GM12878 (cell line): ENCODE measurements at regions not wholly inside any gene's neighbourhood (a gene's known extent, or its start where the extent isn't known, plus 50 kb on each side); places are given as distances from the start of the nearest gene placed in this dataset.

Source experiments
- ATAC-seq: fragments of 200-7000 bp; cut with Tn5 transposase; 3 replicates; pipeline ENCODE4 v1.9.1; 2020; ENCODE audit warnings: mild to moderate bottlenecking, moderate library complexity
- BruUV-seq: library from RNA; stranded (reverse); fragments of 400-500 nt; replicated peaks from 2 replicates; lab custom pipeline; 2021; lab: Mats Ljungman, UMichigan
- CTCF ChIA-PET: fragments of 300-600 bp; sonication (Branson Sonifier 250); formaldehyde crosslinking; extraction: SDS; loops from one replicate; lab custom pipeline; 2021; ENCODE audit warnings: inconsistent platforms; lab: Yijun Ruan, JAX
- POLR2A ChIA-PET: fragments of 350-600 bp; formaldehyde crosslinking; extraction: SDS; loops from one replicate; lab custom pipeline; 2021; ENCODE audit warnings: inconsistent platforms; lab: Charles Lee
- RAD21 ChIA-PET: fragments of 300-600 bp; sonication (Branson Sonifier 250); formaldehyde crosslinking; loops from one replicate; lab custom pipeline; 2023; ENCODE audit warnings: antibody characterized with exemption; ENCODE audit not compliant: unreplicated experiment; lab: Charles Lee
- SMC1A ChIA-PET: fragments of 300-600 bp; sonication (Branson Sonifier 250); formaldehyde crosslinking; loops from one replicate; lab custom pipeline; 2023; ENCODE audit not compliant: unreplicated experiment, uncharacterized antibody; lab: Charles Lee
- DNase-seq: peaks from one replicate; pipeline ENCODE4 v3.0.0-alpha.2; 2011; ENCODE audit warnings: low read depth, low spot score
- FAIRE-seq: peaks from 3 replicates; lab custom pipeline; 2011; peaks lifted over from hg19 to GRCh38; lab: Jason Lieb, UNC
- H2AFZ ChIP-seq: 2 replicates; pipeline ENCODE4 v1.6.0; 2011; ENCODE audit warnings: low read depth, low read length, control low read depth; ENCODE audit not compliant: control insufficient read depth
- H3K27ac ChIP-seq: 2 replicates; pipeline ENCODE4 v1.5.1; 2011; ENCODE audit warnings: control low read depth; ENCODE audit not compliant: control insufficient read depth, insufficient read depth
- H3K27me3 ChIP-seq, 2 experiments: replicated peaks in 1 of 2; 2 replicates each; pipeline versions ENCODE4 v1.6.0 to v1.6.1; 2011; ENCODE audit warnings: low read length in 1 of 2; ENCODE audit not compliant: control insufficient read depth in 2 of 2, insufficient read depth in 2 of 2
- H3K36me3 ChIP-seq, 2 experiments: 2 replicates each; pipeline ENCODE4 v1.5.1; 2011; ENCODE audit warnings: low read length in 1 of 2; ENCODE audit not compliant: control insufficient read depth in 2 of 2, insufficient read depth in 2 of 2
- H3K4me1 ChIP-seq: 2 replicates; pipeline ENCODE4 v1.6.1; 2011; ENCODE audit warnings: mild to moderate bottlenecking, low read length, moderate library complexity, mixed read lengths; ENCODE audit not compliant: control insufficient read depth, insufficient read depth
- H3K4me2 ChIP-seq: 2 replicates; pipeline ENCODE4 v1.6.0; 2011; ENCODE audit warnings: control low read depth; ENCODE audit not compliant: control insufficient read depth, insufficient read depth
- H3K4me3 ChIP-seq: fragments of 200-600 bp; sonication (generic); 2 replicates; pipeline ENCODE4 v1.5.1; 2016
- H3K79me2 ChIP-seq: 2 replicates; pipeline ENCODE4 v1.6.0; 2011; ENCODE audit warnings: low read length; ENCODE audit not compliant: control insufficient read depth, insufficient read depth
- H3K9ac ChIP-seq: 2 replicates; pipeline ENCODE4 v1.8.0; 2011; ENCODE audit warnings: low read length, control low read depth, mixed read lengths; ENCODE audit not compliant: control insufficient read depth, insufficient read depth
- H3K9me3 ChIP-seq: replicated peaks from 3 replicates; pipeline ENCODE4 v1.5.1; 2011; ENCODE audit warnings: mild to moderate bottlenecking, low read length; ENCODE audit not compliant: control insufficient read depth, insufficient read depth
- H4K20me1 ChIP-seq: 2 replicates; pipeline ENCODE4 v1.6.0; 2011; ENCODE audit not compliant: control insufficient read depth, insufficient read depth
- CHD4 ChIP-seq: fragments of 200-600 bp; sonication (generic); IDR thresholded peaks from 2 replicates; pipeline ENCODE4 v1.6.1; 2016; ENCODE audit warnings: mild to moderate bottlenecking
- ESRRA ChIP-seq: IDR thresholded peaks from 2 replicates; pipeline ENCODE4 v1.6.1; 2012; ENCODE audit warnings: mild to moderate bottlenecking, low read length, improper control_type of control experiment
- EZH2 ChIP-seq: IDR thresholded peaks from 2 replicates; pipeline ENCODE4 v1.6.1; 2012; ENCODE audit warnings: low read depth, mild to moderate bottlenecking, control low read depth, inconsistent platforms, low read length, borderline replicate concordance; ENCODE audit not compliant: control insufficient read depth
- FOXM1 ChIP-seq: IDR thresholded peaks from 2 replicates; pipeline ENCODE4 v1.6.1; 2012; ENCODE audit warnings: low read depth, mild to moderate bottlenecking, inconsistent platforms, low read length, moderate library complexity
- KDM1A ChIP-seq: fragments of 200-600 bp; sonication (generic); IDR thresholded peaks from 2 replicates; pipeline ENCODE4 v1.6.1; 2016; ENCODE audit warnings: borderline replicate concordance
- MEF2A ChIP-seq: IDR thresholded peaks from 2 replicates; pipeline ENCODE4 v1.6.1; 2011; ENCODE audit warnings: low read depth, mild to moderate bottlenecking, low read length, moderate library complexity; ENCODE audit not compliant: insufficient read depth
- PBX3 ChIP-seq: IDR thresholded peaks from 2 replicates; pipeline ENCODE4 v1.6.1; 2011; ENCODE audit warnings: mild to moderate bottlenecking, low read depth, low read length, moderate library complexity; ENCODE audit not compliant: insufficient replicate concordance
- POLR2A ChIP-seq: IDR thresholded peaks from 2 replicates; pipeline ENCODE4 v1.6.1; 2011; ENCODE audit warnings: low read depth, mild to moderate bottlenecking, low read length
- RAD21 ChIP-seq: IDR thresholded peaks from 2 replicates; pipeline ENCODE4 v1.6.1; 2011; ENCODE audit warnings: mild to moderate bottlenecking, low read depth, low read length, moderate library complexity; ENCODE audit not compliant: insufficient read depth
- RBBP5 ChIP-seq: fragments of 200-600 bp; sonication (generic); conservative IDR thresholded peaks from 2 replicates; pipeline ENCODE4 v1.6.1; 2016
- TAF1 ChIP-seq: IDR thresholded peaks from 2 replicates; pipeline ENCODE4 v1.6.1; 2011; ENCODE audit warnings: mild to moderate bottlenecking, low read depth, low read length, borderline replicate concordance
- ZNF24 ChIP-seq: fragments of 450-650 bp; IDR thresholded peaks from 2 replicates; pipeline ENCODE4 v1.6.1; 2017; ENCODE audit warnings: antibody characterized with exemption, mild to moderate bottlenecking
- ZNF274 ChIP-seq: IDR thresholded peaks from one replicate; pipeline ENCODE4 v1.8.0; 2011; ENCODE audit not compliant: insufficient read length, insufficient read depth
- ZSCAN29 ChIP-seq: fragments of 450-650 bp; IDR thresholded peaks from 2 replicates; pipeline ENCODE4 v1.6.1; 2017; ENCODE audit warnings: mild to moderate bottlenecking, moderate library complexity
- WGBS: methylation state at CpG from one replicate; pipeline ENCODE4 v1.1.6; 2016; ENCODE audit warnings: low lambda C conversion rate; ENCODE audit not compliant: insufficient replicate concordance, insufficient coverage; ENCODE audit errors: missing lambda C conversion rate; 5-methylcytosine and 5-hydroxymethylcytosine counted together
- in situ Hi-C: fragments of 300-500 bp; cut with MboI; formaldehyde crosslinking; loops from 9 replicates; pipeline ENCODE4 v1.14.3; 2018; ENCODE audit warnings: mixed read lengths
- intact Hi-C: fragments of 100-400 bp; cut with micrococcal nuclease; formaldehyde crosslinking; loops from one replicate; pipeline ENCODE4 v1.14.2; 2022; ENCODE audit not compliant: unreplicated experiment
- TF ChIP-seq, protein P1 (sequence below): fragments of 450-650 bp; IDR thresholded peaks from 2 replicates; pipeline ENCODE4 v1.6.1; 2014; ENCODE audit warnings: mild to moderate bottlenecking

GRCh38 chr5:170448221-170448620, 55.6 kb upstream of the KCNIP1 start (continued):
- TF ChIP-seq FOXM1 (no peak), EZH2 (no peak), POLR2A (no peak)

DNA sequence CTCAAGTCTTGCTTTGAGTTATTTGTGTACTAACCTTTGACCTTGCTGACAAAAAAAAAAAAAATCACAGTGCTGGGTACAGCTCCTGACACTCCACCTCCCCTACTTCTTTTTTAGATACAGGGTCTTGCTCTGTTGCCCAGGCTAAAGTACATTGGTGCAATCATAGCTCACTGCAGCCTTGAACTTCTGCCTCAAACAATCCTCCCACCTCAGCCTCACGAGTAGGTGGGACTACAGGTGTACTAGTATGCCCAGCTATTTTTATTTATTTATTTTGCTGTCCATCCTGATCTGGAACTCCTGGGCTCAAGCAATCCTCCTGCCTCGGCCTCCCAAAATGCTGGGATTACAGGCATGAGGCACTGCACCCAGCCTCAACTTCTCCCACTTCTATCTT, 57.2 kb upstream of the KCNMB1 start:
- intact Hi-C loops, result no loop called here

More for the DNA sequence above, 57.2 kb upstream of the KCNMB1 start:
- Histone ChIP-seq H3K79me2 (no peaks in the 10 kb centered on the region), H3K9ac (no peak overlapping the region), H3K4me3 (no peak overlapping the region), H3K4me1 (no peaks in the 10 kb centered on the region), H3K36me3 (no peaks in the 10 kb centered on the region), H4K20me1 (no peaks in the 10 kb centered on the region), H3K9me3 (no peaks in the 10 kb centered on the region; the same call in 2 of the 3 replicates), H3K27ac (no peak overlapping the region), H3K4me2 (no peak overlapping the region), H2AFZ (no peak overlapping the region), H3K27me3 (peaks cover 0 to 5% of the 10 kb centered on the region in 2 experiments; a peak in 2 of 4 replicates)
- 44% methylated on average over 2 of the region's 2 CpGs for WGBS
- in situ Hi-C loops, result no loop called here
- ATAC-seq, result no peak
- no TSS peak for BruUV-seq
- FAIRE-seq, result no peak
- CTCF ChIA-PET, result interaction anchor here (1.8 kb wide), 1 partner anchor 11 kb away, joined by 5 read pairs; no protein-coding TSS in a partner anchor
- DNase-seq, result no peak
- POLR2A ChIA-PET, result no interaction called here
- RAD21 ChIA-PET, result no interaction called here
- SMC1A ChIA-PET, result no interaction called here
- TF ChIP-seq RAD21, result no peak
- TF ChIP-seq CHD4, result no peak
- no peak for TF ChIP-seq MEF2A
- TF ChIP-seq TAF1, result no peak
- no peak for TF ChIP-seq ZNF24
- TF ChIP-seq, protein P1, sequence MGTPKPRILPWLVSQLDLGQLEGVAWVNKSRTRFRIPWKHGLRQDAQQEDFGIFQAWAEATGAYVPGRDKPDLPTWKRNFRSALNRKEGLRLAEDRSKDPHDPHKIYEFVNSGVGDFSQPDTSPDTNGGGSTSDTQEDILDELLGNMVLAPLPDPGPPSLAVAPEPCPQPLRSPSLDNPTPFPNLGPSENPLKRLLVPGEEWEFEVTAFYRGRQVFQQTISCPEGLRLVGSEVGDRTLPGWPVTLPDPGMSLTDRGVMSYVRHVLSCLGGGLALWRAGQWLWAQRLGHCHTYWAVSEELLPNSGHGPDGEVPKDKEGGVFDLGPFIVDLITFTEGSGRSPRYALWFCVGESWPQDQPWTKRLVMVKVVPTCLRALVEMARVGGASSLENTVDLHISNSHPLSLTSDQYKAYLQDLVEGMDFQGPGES, result no peak
- no peak for TF ChIP-seq PBX3
- TF ChIP-seq ZSCAN29, result no peak
- no peak for TF ChIP-seq ZNF274
- TF ChIP-seq RBBP5, result no peak
- TF ChIP-seq ESRRA, result no peak
- TF ChIP-seq KDM1A, result no peak
